ENCODE measurements at regions not wholly inside any gene's neighbourhood (a gene's known extent, or its start where the extent isn't known, plus 50 kb on each side); places are given as distances from the start of the nearest gene placed in this dataset.

DNA sequence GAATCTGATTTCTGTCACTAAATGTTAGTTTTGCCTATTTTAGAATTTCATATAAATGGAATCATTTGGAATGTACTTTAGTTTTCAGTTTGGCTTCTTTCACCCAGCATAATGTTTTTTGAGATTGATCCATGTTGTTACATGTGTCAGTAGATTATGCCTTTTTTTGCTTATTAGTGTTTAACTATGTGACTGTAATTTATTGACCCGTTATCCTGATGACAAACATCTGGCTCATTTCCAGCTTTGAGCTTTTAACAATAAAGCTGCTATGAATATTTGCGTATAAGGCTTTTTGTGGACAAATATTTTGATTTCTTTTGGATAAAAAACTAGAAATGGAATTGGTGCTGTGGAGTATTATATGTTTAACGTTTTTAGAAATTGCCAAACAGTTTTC is 254.5 kb upstream of the CFAP20DC start:
- TF ChIP-seq, protein P1, sequence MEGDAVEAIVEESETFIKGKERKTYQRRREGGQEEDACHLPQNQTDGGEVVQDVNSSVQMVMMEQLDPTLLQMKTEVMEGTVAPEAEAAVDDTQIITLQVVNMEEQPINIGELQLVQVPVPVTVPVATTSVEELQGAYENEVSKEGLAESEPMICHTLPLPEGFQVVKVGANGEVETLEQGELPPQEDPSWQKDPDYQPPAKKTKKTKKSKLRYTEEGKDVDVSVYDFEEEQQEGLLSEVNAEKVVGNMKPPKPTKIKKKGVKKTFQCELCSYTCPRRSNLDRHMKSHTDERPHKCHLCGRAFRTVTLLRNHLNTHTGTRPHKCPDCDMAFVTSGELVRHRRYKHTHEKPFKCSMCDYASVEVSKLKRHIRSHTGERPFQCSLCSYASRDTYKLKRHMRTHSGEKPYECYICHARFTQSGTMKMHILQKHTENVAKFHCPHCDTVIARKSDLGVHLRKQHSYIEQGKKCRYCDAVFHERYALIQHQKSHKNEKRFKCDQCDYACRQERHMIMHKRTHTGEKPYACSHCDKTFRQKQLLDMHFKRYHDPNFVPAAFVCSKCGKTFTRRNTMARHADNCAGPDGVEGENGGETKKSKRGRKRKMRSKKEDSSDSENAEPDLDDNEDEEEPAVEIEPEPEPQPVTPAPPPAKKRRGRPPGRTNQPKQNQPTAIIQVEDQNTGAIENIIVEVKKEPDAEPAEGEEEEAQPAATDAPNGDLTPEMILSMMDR (IDR thresholded peaks at IDR 0.05) = no peak
- no peak for TF ChIP-seq POLR2A (IDR thresholded peaks at IDR 0.05)
